ENCODE measurements at regions not wholly inside any gene's neighbourhood (a gene's known extent, or its start where the extent isn't known, plus 50 kb on each side); places are given as distances from the start of the nearest gene placed in this dataset.

- Histone ChIP-seq H3K9me3 (ENCODE audit: control insufficient read depth in 2 of 2, low read length in 2 of 2) (no peaks in the 10 kb centered on the region), H3K4me1 (ENCODE audit: control insufficient read depth in 2 of 2, insufficient read depth in 2 of 2, low read length in 2 of 2) (no peaks in the 10 kb centered on the region), H3K36me3 (ENCODE audit: control insufficient read depth in 2 of 2, insufficient read depth in 2 of 2, low read length in 2 of 2) (no peaks in the 10 kb centered on the region), H3K9ac (ENCODE audit: low read depth in 1 of 2, low read length in 2 of 2) (no peak overlapping the region), H3K27ac (ENCODE audit: low read depth in 2 of 2, low read length in 2 of 2) (no peak overlapping the region), H3K27me3 (ENCODE audit: control insufficient read depth in 2 of 2, insufficient read depth in 2 of 2, low read length in 2 of 2) (no peaks in the 10 kb centered on the region), H3K4me3 (ENCODE audit: low read length in 2 of 2) (no peak overlapping the region)
Measured at GRCh38 chr7:84614821-84615501, 420.4 kb upstream of the SEMA3A start.

DNA sequence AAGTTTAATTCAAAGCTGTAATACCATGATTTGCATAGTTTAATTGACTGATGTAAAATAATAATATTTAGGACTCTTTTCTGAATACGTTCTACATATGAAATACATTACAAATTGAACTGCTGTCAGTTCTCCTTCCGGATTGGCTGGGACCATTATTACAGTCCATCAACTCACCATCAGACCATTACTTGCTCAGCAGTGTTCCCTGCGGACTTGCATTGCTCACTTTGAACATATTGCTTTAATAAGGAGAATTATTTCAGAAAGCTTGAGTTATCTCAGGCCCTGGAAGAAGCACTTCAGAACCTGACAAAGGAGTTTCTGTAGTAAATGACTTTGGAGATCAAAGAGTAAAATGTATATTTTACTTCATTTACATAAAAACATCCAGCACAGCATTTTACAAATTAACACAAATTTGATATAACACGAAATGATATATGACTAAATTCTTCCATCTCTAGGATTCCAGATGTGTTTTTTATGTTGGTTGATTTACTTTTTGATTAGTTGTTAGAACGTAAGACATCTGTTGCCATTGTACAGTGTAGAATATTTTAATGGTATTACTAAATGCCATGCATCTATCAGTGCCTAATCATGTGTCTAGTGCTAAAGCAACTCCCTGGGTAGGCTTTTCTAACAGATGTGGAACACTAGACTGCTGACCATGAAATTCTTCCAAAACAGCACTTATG lies 418.5 kb upstream of the SEMA3A start:
- H3K27me3 ChIP-seq (ENCODE audit: control insufficient read depth in 2 of 2, insufficient read depth in 2 of 2, low read length in 2 of 2) = no peaks in the 10 kb centered on the region
- no peak overlapping the region for H3K9ac ChIP-seq (ENCODE audit: low read depth in 1 of 2, low read length in 2 of 2)
- no peak overlapping the region for H3K4me3 ChIP-seq (ENCODE audit: low read length in 2 of 2)
- no peaks in the 10 kb centered on the region for H3K4me1 ChIP-seq (ENCODE audit: control insufficient read depth in 2 of 2, insufficient read depth in 2 of 2, low read length in 2 of 2)
- H3K27ac ChIP-seq (ENCODE audit: low read depth in 2 of 2, low read length in 2 of 2) = no peak overlapping the region
- H3K9me3 ChIP-seq (ENCODE audit: control insufficient read depth in 2 of 2, low read length in 2 of 2) = no peaks in the 10 kb centered on the region
- H3K36me3 ChIP-seq (ENCODE audit: control insufficient read depth in 2 of 2, insufficient read depth in 2 of 2, low read length in 2 of 2) = no peaks in the 10 kb centered on the region

DNA sequence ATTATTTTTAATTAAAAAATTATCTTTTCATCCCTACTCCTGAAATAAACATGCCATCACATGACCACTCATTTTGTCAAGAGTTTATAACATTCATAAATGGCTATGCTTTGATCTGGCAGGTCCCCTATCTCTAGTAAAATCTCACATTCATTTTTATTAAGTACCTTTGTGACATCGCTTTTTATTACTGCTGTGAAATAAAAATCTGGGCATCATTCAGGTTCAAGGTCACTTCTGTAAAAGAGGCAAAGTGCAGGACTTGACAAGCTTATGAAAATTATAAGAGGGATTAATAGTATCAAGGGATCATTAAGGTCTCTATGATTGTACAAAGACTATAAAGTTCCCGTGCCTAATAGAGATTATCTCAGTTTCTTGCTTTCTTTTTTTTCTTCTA lies 416.8 kb upstream of the SEMA3A start:
- Histone ChIP-seq H3K9me3 (ENCODE audit: control insufficient read depth in 2 of 2, low read length in 2 of 2) (no peaks in the 10 kb centered on the region), H3K9ac (ENCODE audit: low read depth in 1 of 2, low read length in 2 of 2) (no peak overlapping the region), H3K36me3 (ENCODE audit: control insufficient read depth in 2 of 2, insufficient read depth in 2 of 2, low read length in 2 of 2) (no peaks in the 10 kb centered on the region), H3K4me3 (ENCODE audit: low read length in 2 of 2) (no peak overlapping the region), H3K27me3 (ENCODE audit: control insufficient read depth in 2 of 2, insufficient read depth in 2 of 2, low read length in 2 of 2) (no peaks in the 10 kb centered on the region), H3K4me1 (ENCODE audit: control insufficient read depth in 2 of 2, insufficient read depth in 2 of 2, low read length in 2 of 2) (no peaks in the 10 kb centered on the region), H3K27ac (ENCODE audit: low read depth in 2 of 2, low read length in 2 of 2) (no peak overlapping the region)

DNA sequence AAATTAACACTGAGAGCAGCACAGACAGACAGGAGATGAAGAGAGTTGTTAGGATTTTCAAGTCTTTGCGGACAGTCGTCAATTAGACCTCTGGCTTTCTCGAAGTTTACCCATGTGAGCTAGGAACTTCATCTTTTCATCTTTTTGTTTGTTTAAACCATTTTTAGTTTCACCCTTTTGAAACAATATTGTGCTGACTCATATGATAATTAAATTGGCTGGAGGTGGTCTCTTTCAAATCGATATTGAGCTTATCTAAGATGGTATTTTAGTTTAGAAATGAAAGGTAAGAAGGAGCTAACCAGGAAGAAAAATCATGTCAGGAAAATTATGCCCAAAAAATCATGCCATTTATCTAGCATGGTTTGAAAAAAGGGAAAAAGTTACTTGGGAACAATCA lies 415.8 kb upstream of the SEMA3A start:
- Histone ChIP-seq H3K36me3 (ENCODE audit: control insufficient read depth in 2 of 2, insufficient read depth in 2 of 2, low read length in 2 of 2) (no peaks in the 10 kb centered on the region), H3K27me3 (ENCODE audit: control insufficient read depth in 2 of 2, insufficient read depth in 2 of 2, low read length in 2 of 2) (no peaks in the 10 kb centered on the region), H3K27ac (ENCODE audit: low read depth in 2 of 2, low read length in 2 of 2) (no peak overlapping the region), H3K9me3 (ENCODE audit: control insufficient read depth in 2 of 2, low read length in 2 of 2) (no peaks in the 10 kb centered on the region), H3K4me1 (ENCODE audit: control insufficient read depth in 2 of 2, insufficient read depth in 2 of 2, low read length in 2 of 2) (no peaks in the 10 kb centered on the region), H3K9ac (ENCODE audit: low read depth in 1 of 2, low read length in 2 of 2) (no peak overlapping the region), H3K4me3 (ENCODE audit: low read length in 2 of 2) (no peak overlapping the region)

DNA sequence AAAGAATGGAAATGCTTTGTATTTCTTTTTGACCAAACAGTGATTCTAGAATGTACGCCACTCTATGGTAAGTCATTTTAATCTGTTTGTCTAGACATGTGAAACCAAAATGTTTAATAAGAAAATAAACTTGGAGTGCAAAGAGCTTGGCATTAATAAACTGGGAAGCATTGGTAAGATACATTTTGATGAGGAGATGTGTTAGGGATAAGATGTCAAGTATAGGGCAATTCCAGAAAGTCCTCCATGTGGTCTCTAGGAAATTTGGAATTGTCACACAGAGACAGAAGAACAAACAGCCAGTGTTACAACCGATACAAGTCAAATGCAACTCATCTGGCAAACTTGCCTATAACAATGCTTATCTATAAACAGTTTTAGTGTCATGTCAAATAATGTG lies 410.7 kb upstream of the SEMA3A start:
- H3K9ac ChIP-seq (ENCODE audit: low read depth in 1 of 2, low read length in 2 of 2) = no peak overlapping the region
- H3K4me3 ChIP-seq (ENCODE audit: low read length in 2 of 2) = no peak overlapping the region
- no peak overlapping the region for H3K27ac ChIP-seq (ENCODE audit: low read depth in 2 of 2, low read length in 2 of 2)
- no peaks in the 10 kb centered on the region for H3K36me3 ChIP-seq (ENCODE audit: control insufficient read depth in 2 of 2, insufficient read depth in 2 of 2, low read length in 2 of 2)
- H3K9me3 ChIP-seq (ENCODE audit: control insufficient read depth in 2 of 2, low read length in 2 of 2) = no peaks in the 10 kb centered on the region
- no peaks in the 10 kb centered on the region for H3K4me1 ChIP-seq (ENCODE audit: control insufficient read depth in 2 of 2, insufficient read depth in 2 of 2, low read length in 2 of 2)
- H3K27me3 ChIP-seq (ENCODE audit: control insufficient read depth in 2 of 2, insufficient read depth in 2 of 2, low read length in 2 of 2) = no peaks in the 10 kb centered on the region

DNA sequence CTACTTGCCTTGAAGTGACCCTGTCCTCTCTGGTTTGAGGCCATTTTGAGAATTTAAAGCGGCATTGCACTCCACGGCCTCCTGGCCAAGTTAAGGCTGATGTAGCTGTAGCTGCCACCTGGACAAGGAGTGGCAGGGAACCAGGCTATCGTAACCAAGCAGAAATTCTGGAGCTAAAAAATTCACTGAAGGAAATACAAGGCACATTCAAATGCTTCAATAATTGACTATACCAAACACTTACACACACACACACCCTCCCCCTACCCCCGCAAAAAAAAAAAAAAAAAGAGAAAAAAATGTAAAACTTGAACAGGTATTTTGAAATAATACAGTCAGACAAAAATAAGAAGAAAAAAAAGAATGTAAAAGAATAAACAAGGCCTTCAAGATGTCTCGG lies 409.0 kb upstream of the SEMA3A start:
- H3K36me3 ChIP-seq (ENCODE audit: control insufficient read depth in 2 of 2, insufficient read depth in 2 of 2, low read length in 2 of 2) = no peaks in the 10 kb centered on the region
- no peaks in the 10 kb centered on the region for H3K27me3 ChIP-seq (ENCODE audit: control insufficient read depth in 2 of 2, insufficient read depth in 2 of 2, low read length in 2 of 2)
- H3K4me1 ChIP-seq (ENCODE audit: control insufficient read depth in 2 of 2, insufficient read depth in 2 of 2, low read length in 2 of 2) = no peaks in the 10 kb centered on the region
- no peak overlapping the region for H3K27ac ChIP-seq (ENCODE audit: low read depth in 2 of 2, low read length in 2 of 2)
- no peak overlapping the region for H3K4me3 ChIP-seq (ENCODE audit: low read length in 2 of 2)
- H3K9ac ChIP-seq (ENCODE audit: low read depth in 1 of 2, low read length in 2 of 2) = no peak overlapping the region
- no peaks in the 10 kb centered on the region for H3K9me3 ChIP-seq (ENCODE audit: control insufficient read depth in 2 of 2, low read length in 2 of 2)

GRCh38 chr7:84595026-84595425 lies 400.4 kb upstream of the SEMA3A start:
- Histone ChIP-seq H3K9me3 (ENCODE audit: control insufficient read depth in 2 of 2, low read length in 2 of 2) (no peaks in the 10 kb centered on the region), H3K36me3 (ENCODE audit: control insufficient read depth in 2 of 2, insufficient read depth in 2 of 2, low read length in 2 of 2) (no peaks in the 10 kb centered on the region), H3K4me3 (ENCODE audit: low read length in 2 of 2) (no peak overlapping the region), H3K27ac (ENCODE audit: low read depth in 2 of 2, low read length in 2 of 2) (no peak overlapping the region), H3K4me1 (ENCODE audit: control insufficient read depth in 2 of 2, insufficient read depth in 2 of 2, low read length in 2 of 2) (no peaks in the 10 kb centered on the region), H3K9ac (ENCODE audit: low read depth in 1 of 2, low read length in 2 of 2) (no peak overlapping the region), H3K27me3 (ENCODE audit: control insufficient read depth in 2 of 2, insufficient read depth in 2 of 2, low read length in 2 of 2) (no peaks in the 10 kb centered on the region)

GRCh38 chr7:84591897-84592296 lies 397.3 kb upstream of the SEMA3A start:
- no peaks in the 10 kb centered on the region for H3K9me3 ChIP-seq (ENCODE audit: control insufficient read depth in 2 of 2, low read length in 2 of 2)
- no peaks in the 10 kb centered on the region for H3K4me1 ChIP-seq (ENCODE audit: control insufficient read depth in 2 of 2, insufficient read depth in 2 of 2, low read length in 2 of 2)
- no peak overlapping the region for H3K4me3 ChIP-seq (ENCODE audit: low read length in 2 of 2)
- H3K36me3 ChIP-seq (ENCODE audit: control insufficient read depth in 2 of 2, insufficient read depth in 2 of 2, low read length in 2 of 2) = no peaks in the 10 kb centered on the region
- H3K27ac ChIP-seq (ENCODE audit: low read depth in 2 of 2, low read length in 2 of 2) = no peak overlapping the region
- H3K9ac ChIP-seq (ENCODE audit: low read depth in 1 of 2, low read length in 2 of 2) = no peak overlapping the region
- H3K27me3 ChIP-seq (ENCODE audit: control insufficient read depth in 2 of 2, insufficient read depth in 2 of 2, low read length in 2 of 2) = no peaks in the 10 kb centered on the region

GRCh38 chr7:84589012-84589411 lies 394.4 kb upstream of the SEMA3A start:
- H3K27ac ChIP-seq (ENCODE audit: low read depth in 2 of 2, low read length in 2 of 2) = no peak overlapping the region
- no peaks in the 10 kb centered on the region for H3K36me3 ChIP-seq (ENCODE audit: control insufficient read depth in 2 of 2, insufficient read depth in 2 of 2, low read length in 2 of 2)
- no peaks in the 10 kb centered on the region for H3K9me3 ChIP-seq (ENCODE audit: control insufficient read depth in 2 of 2, low read length in 2 of 2)
- H3K4me3 ChIP-seq (ENCODE audit: low read length in 2 of 2) = no peak overlapping the region
- no peaks in the 10 kb centered on the region for H3K27me3 ChIP-seq (ENCODE audit: control insufficient read depth in 2 of 2, insufficient read depth in 2 of 2, low read length in 2 of 2)
- no peaks in the 10 kb centered on the region for H3K4me1 ChIP-seq (ENCODE audit: control insufficient read depth in 2 of 2, insufficient read depth in 2 of 2, low read length in 2 of 2)
- H3K9ac ChIP-seq (ENCODE audit: low read depth in 1 of 2, low read length in 2 of 2) = no peak overlapping the region

GRCh38 chr7:84583331-84583730 lies 388.7 kb upstream of the SEMA3A start:
- Histone ChIP-seq H3K27ac (ENCODE audit: low read depth in 2 of 2, low read length in 2 of 2) (no peak overlapping the region), H3K9me3 (ENCODE audit: control insufficient read depth in 2 of 2, low read length in 2 of 2) (no peaks in the 10 kb centered on the region), H3K9ac (ENCODE audit: low read depth in 1 of 2, low read length in 2 of 2) (no peak overlapping the region), H3K36me3 (ENCODE audit: control insufficient read depth in 2 of 2, insufficient read depth in 2 of 2, low read length in 2 of 2) (no peaks in the 10 kb centered on the region), H3K27me3 (ENCODE audit: control insufficient read depth in 2 of 2, insufficient read depth in 2 of 2, low read length in 2 of 2) (no peaks in the 10 kb centered on the region), H3K4me3 (ENCODE audit: low read length in 2 of 2) (no peak overlapping the region), H3K4me1 (ENCODE audit: control insufficient read depth in 2 of 2, insufficient read depth in 2 of 2, low read length in 2 of 2) (no peaks in the 10 kb centered on the region)
